Neural cell (in vitro differentiated cells): ENCODE measurements at regions not wholly inside any gene's neighbourhood (a gene's known extent, or its start where the extent isn't known, plus 50 kb on each side); places are given as distances from the start of the nearest gene placed in this dataset.

Source experiments
- H2AFZ ChIP-seq: fragments of 200-600, 300-800 bp; sonication (generic), shearing (Covaris generic); 2 replicates; pipeline ENCODE4 v1.6.0; 2014; ENCODE audit warnings: low read depth, mild to moderate bottlenecking, antibody characterized with exemption, low read length, moderate library complexity
- H3F3A ChIP-seq: fragments of 200-600 bp; shearing (Covaris generic); 2 replicates; pipeline ENCODE4 v1.6.1; 2016; ENCODE audit warnings: mild to moderate bottlenecking, moderate library complexity, mixed read lengths, antibody characterized with exemption, low read length; ENCODE audit not compliant: insufficient read depth, poor library complexity, severe bottlenecking
- H3K27ac ChIP-seq: fragments of 200-600, 300-800 bp; sonication (generic), shearing (Covaris generic); 2 replicates; pipeline ENCODE4 v1.5.1; 2014; ENCODE audit warnings: mild to moderate bottlenecking, low read length, moderate library complexity
- H3K27me3 ChIP-seq: fragments of 300-800, 200-600 bp; sonication (generic), shearing (Covaris generic); 2 replicates; pipeline ENCODE4 v1.6.0; 2014; ENCODE audit warnings: mild to moderate bottlenecking, low read depth, low read length, moderate library complexity; ENCODE audit not compliant: insufficient read depth
- H3K36me3 ChIP-seq: fragments of 300-800, 200-600 bp; sonication (generic), shearing (Covaris generic); 2 replicates; pipeline ENCODE4 v1.5.1; 2014; ENCODE audit warnings: mild to moderate bottlenecking, antibody characterized with exemption, low read length, moderate library complexity; ENCODE audit not compliant: insufficient read depth
- H3K4me2 ChIP-seq: fragments of 300-800, 200-600 bp; sonication (generic), shearing (Covaris generic); 2 replicates; pipeline ENCODE4 v1.6.0; 2014; ENCODE audit warnings: mild to moderate bottlenecking, low read length
- H3K4me3 ChIP-seq: fragments of 300-800, 200-600 bp; sonication (generic), shearing (Covaris generic); 2 replicates; pipeline ENCODE4 v1.5.1; 2014; ENCODE audit warnings: mild to moderate bottlenecking, low read length, moderate library complexity
- H3K79me2 ChIP-seq: fragments of 200-600 bp; shearing (Covaris generic); replicated peaks from 2 replicates; pipeline ENCODE4 v1.6.0; 2014; ENCODE audit warnings: mild to moderate bottlenecking, low read length, moderate library complexity; ENCODE audit not compliant: insufficient read depth
- H3K9ac ChIP-seq: fragments of 300-800, 200-600 bp; sonication (generic), shearing (Covaris generic); 2 replicates; pipeline ENCODE4 v1.6.1; 2016; ENCODE audit warnings: mild to moderate bottlenecking, low read length, mixed read lengths
- H3K9me2 ChIP-seq: fragments of 200-600 bp; shearing (Covaris generic); 2 replicates; pipeline ENCODE4 v1.6.1; 2016; ENCODE audit warnings: mild to moderate bottlenecking, low read length, mixed read lengths; ENCODE audit not compliant: insufficient read depth
- H3K9me3 ChIP-seq: fragments of 200-600, 300-800 bp; sonication (generic), shearing (Covaris generic); 2 replicates; pipeline ENCODE4 v1.6.1; 2016; ENCODE audit warnings: mild to moderate bottlenecking, mixed run types, low read length, moderate library complexity, mixed read lengths
- H4K20me1 ChIP-seq: fragments of 200-600 bp; shearing (Covaris generic); 2 replicates; pipeline ENCODE4 v1.6.1; 2016; ENCODE audit warnings: mild to moderate bottlenecking, mixed run types; ENCODE audit not compliant: insufficient read depth
- CTCF ChIP-seq: fragments of 450-650 bp; IDR thresholded peaks from 2 replicates; pipeline ENCODE4 v1.5.1; 2014; ENCODE audit warnings: antibody characterized with exemption, mild to moderate bottlenecking, moderate library complexity; ENCODE audit not compliant: poor library complexity, severe bottlenecking
- EP300 ChIP-seq: fragments of 450-650 bp; conservative IDR thresholded peaks from 2 replicates; pipeline ENCODE4 v1.6.1; 2014; ENCODE audit warnings: antibody characterized with exemption, mild to moderate bottlenecking, moderate library complexity; ENCODE audit not compliant: poor library complexity, severe bottlenecking
- EZH2 ChIP-seq: fragments of 200-600, 300-800 bp; shearing (Covaris generic), sonication (generic); IDR thresholded peaks from 2 replicates; pipeline ENCODE4 v1.6.1; 2014; ENCODE audit warnings: antibody characterized with exemption, low read length, borderline replicate concordance, mild to moderate bottlenecking; ENCODE audit not compliant: insufficient read depth, poor library complexity, severe bottlenecking
- MXI1 ChIP-seq: fragments of 450-650 bp; conservative IDR thresholded peaks from 2 replicates; pipeline ENCODE4 v1.6.1; 2014; ENCODE audit warnings: antibody characterized with exemption, mild to moderate bottlenecking; ENCODE audit not compliant: poor library complexity, severe bottlenecking
- POLR2AphosphoS5 ChIP-seq: IDR thresholded peaks from 2 replicates; pipeline ENCODE4 v1.6.1; 2012
- RAD21 ChIP-seq: fragments of 450-650 bp; conservative IDR thresholded peaks from 2 replicates; pipeline ENCODE4 v1.6.1; 2014; ENCODE audit warnings: antibody characterized with exemption, mild to moderate bottlenecking, moderate library complexity
- REST ChIP-seq: IDR thresholded peaks from 2 replicates; pipeline ENCODE4 v1.6.1; 2012; ENCODE audit warnings: borderline replicate concordance
- SMC3 ChIP-seq: fragments of 450-650 bp; conservative IDR thresholded peaks from 2 replicates; pipeline ENCODE4 v1.6.1; 2014; ENCODE audit warnings: antibody characterized with exemption, mild to moderate bottlenecking, moderate library complexity; ENCODE audit not compliant: poor library complexity
- TAF1 ChIP-seq: IDR thresholded peaks from 2 replicates; pipeline ENCODE4 v1.6.1; 2012; ENCODE audit warnings: low read depth

DNA sequence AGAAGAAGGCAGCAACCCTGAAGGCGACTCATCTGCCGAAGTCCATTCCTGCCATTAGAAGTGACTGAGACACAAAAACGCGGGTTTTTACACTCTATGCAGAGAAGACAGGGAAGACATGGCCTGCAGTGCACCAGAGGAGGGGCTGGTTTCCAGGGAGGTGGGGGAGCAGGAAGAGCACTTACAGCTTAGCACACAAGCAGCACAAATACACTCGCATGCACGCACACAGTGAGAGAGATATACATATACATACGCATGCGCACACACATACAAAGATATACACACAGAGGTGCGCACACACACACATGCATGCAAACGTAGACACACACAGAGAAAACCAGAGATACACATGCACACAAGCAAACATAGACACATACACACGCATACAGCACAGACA lies 210.9 kb upstream of the CSF3R start:
- H3K4me2 ChIP-seq, result no peak overlapping the region
- H3K36me3 ChIP-seq, result no peaks in the 10 kb centered on the region
- H4K20me1 ChIP-seq, result no peaks in the 10 kb centered on the region
- no peaks in the 10 kb centered on the region for H3K9me3 ChIP-seq
- no peaks in the 10 kb centered on the region for H3K9me2 ChIP-seq
- no peaks in the 10 kb centered on the region for H3K79me2 ChIP-seq
- H3K9ac ChIP-seq, result no peak overlapping the region
- no peak overlapping the region for H3K27ac ChIP-seq
- H3F3A ChIP-seq, result no peaks in the 10 kb centered on the region
- H3K27me3 ChIP-seq, result no peaks in the 10 kb centered on the region
- no peak overlapping the region for H2AFZ ChIP-seq
- H3K4me3 ChIP-seq, result no peak overlapping the region
- TF ChIP-seq TAF1 (no peak), RAD21 (no peak), MXI1 (no peak), POLR2AphosphoS5 (no peak), REST (no peak), EP300 (no peak), EZH2 (no peak), SMC3 (no peak), CTCF (no peak)

- Histone ChIP-seq H3F3A (no peaks in the 10 kb centered on the region), H2AFZ (no peak overlapping the region), H3K4me3 (no peak overlapping the region), H3K36me3 (no peaks in the 10 kb centered on the region), H3K9me2 (no peaks in the 10 kb centered on the region), H3K9me3 (no peaks in the 10 kb centered on the region), H3K79me2 (no peaks in the 10 kb centered on the region), H3K27me3 (no peaks in the 10 kb centered on the region), H3K4me2 (no peak overlapping the region), H3K9ac (no peak overlapping the region), H3K27ac (no peak overlapping the region), H4K20me1 (no peaks in the 10 kb centered on the region)
- TF ChIP-seq EP300 (no peak), TAF1 (no peak), RAD21 (no peak), EZH2 (no peak), SMC3 (no peak), MXI1 (no peak), POLR2AphosphoS5 (no peak), CTCF (no peak), REST (no peak)
Measured at GRCh38 chr1:36693161-36693525, 210.4 kb upstream of the CSF3R start.
